ENCODE measurements at regions not wholly inside any gene's neighbourhood (a gene's known extent, or its start where the extent isn't known, plus 50 kb on each side); places are given as distances from the start of the nearest gene placed in this dataset.
A peak's percentile ranks its signal among the peaks of the same experiment; 100 is the strongest.

- TF ChIP-seq CTCF (IDR thresholded peaks at IDR 0.05): no peak
- Histone ChIP-seq H3K27me3 (no peaks in the 10 kb centered on the region), H3K36me3 (no peaks in the 10 kb centered on the region), H3K4me1 (peaks cover 0 to 13% of the 10 kb centered on the region in 2 donors), H3K9me3 (no peaks in the 10 kb centered on the region), H3K27ac (no peak overlapping the region), H3K4me3 (no peak overlapping the region)
- no peak for DNase-seq (ENCODE audit: low spot score)
Measured at GRCh38 chr4:81606166-81606565, 134.5 kb upstream of the RASGEF1B start.

- Histone ChIP-seq H3K27ac (no peak overlapping the region), H3K27me3 (no peaks in the 10 kb centered on the region), H3K4me3 (no peak overlapping the region), H3K9me3 (no peaks in the 10 kb centered on the region), H3K36me3 (no peaks in the 10 kb centered on the region), H3K4me1 (peaks cover 0 to 22% of the 10 kb centered on the region in 2 donors)
- no peak for TF ChIP-seq CTCF (IDR thresholded peaks at IDR 0.05)
- DNase-seq (ENCODE audit: low spot score): no peak
Measured at GRCh38 chr4:81605271-81605670, 133.6 kb upstream of the RASGEF1B start.

DNA sequence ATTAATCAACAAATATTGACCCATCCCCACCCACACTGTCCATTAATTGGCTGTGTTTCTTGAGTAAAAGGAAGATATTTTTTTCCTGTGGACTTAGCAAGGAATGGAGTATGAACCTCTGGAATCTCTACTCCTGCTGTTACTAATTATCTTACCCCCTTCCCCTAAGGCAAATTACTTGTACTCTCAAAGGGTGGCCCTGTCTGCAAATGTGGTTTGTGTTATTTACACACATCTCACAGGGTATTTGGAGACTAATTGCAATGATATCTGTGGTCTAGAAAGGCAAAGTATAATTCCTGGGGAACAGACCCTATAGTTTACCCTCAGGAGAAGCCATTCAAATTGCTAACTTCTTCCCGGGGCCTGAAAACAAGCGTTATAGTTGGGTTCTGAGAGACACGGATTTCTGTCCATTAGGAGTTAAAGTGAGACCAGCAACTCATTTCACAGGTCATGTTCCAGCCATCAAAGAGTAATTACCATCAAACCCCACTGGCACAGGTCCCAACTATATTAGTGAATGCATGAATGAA lies 133.0 kb upstream of the RASGEF1B start:
- Histone ChIP-seq H3K4me1 (peaks cover 0 to 26% of the 10 kb centered on the region in 2 donors), H3K36me3 (no peaks in the 10 kb centered on the region), H3K27me3 (no peaks in the 10 kb centered on the region), H3K4me3 (no peak overlapping the region), H3K27ac (no peak overlapping the region), H3K9me3 (no peaks in the 10 kb centered on the region)
- no peak for DNase-seq (ENCODE audit: low spot score)
- no peak for TF ChIP-seq CTCF (IDR thresholded peaks at IDR 0.05)

DNA sequence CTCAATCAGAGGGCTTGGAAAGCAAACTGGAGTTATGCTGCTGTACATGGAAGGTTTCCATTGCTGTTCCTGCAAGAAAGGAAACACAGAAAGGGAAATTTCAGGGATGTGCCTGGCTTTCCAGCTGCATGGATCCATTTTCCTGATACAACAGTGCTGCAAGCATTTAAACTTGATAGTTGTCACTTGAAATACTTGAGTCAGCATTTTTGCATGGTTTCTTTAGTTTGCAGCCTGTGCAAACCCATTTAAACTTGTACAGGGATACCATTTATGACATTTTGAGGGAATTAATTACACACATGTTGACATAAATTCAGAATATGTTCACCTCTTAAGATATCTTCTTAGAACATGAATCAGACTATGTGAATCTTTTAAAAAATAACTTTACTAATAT lies 131.1 kb upstream of the RASGEF1B start:
- no peak for TF ChIP-seq CTCF (IDR thresholded peaks at IDR 0.05)
- Histone ChIP-seq H3K36me3 (no peaks in the 10 kb centered on the region), H3K27ac (no peak overlapping the region), H3K4me1 (peaks cover 0 to 31% of the 10 kb centered on the region in 2 donors), H3K27me3 (no peaks in the 10 kb centered on the region), H3K4me3 (no peak overlapping the region), H3K9me3 (peaks cover 0 to 7% of the 10 kb centered on the region in 2 donors)
- no peak for DNase-seq (ENCODE audit: low spot score)

GRCh38 chr4:81601358-81601694 lies 129.6 kb upstream of the RASGEF1B start:
- DNase-seq (ENCODE audit: low spot score): no peak
- Histone ChIP-seq H3K4me3 (no peak overlapping the region), H3K9me3 (peaks cover 0 to 7% of the 10 kb centered on the region in 2 donors), H3K27me3 (no peaks in the 10 kb centered on the region), H3K36me3 (no peaks in the 10 kb centered on the region), H3K27ac (peak overlapping the region; percentile 34 to 44), H3K4me1 (peaks cover 0 to 26% of the 10 kb centered on the region in 2 donors)
- TF ChIP-seq CTCF (IDR thresholded peaks at IDR 0.05): no peak
